ENCODE measurements at regions not wholly inside any gene's neighbourhood (a gene's known extent, or its start where the extent isn't known, plus 50 kb on each side); places are given as distances from the start of the nearest gene placed in this dataset.

DNA sequence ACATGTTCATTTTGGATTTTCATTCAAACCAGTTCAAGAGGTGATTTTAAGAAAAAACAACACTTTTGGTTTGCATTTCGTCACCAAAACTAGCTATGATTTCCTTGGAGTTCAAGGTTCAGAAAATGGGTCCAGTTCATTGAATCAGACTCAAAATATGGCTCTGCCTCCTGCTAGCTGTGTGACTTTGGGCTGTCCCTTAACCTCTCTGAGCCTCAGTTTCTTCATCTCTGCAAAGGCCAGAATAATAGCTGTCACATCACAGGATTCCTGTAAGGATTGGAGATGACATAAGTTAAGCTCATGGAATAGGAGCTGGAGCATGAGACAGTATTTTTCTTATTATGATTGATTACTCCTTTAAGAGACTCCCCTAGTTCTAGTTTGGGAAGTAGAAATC, 147.8 kb upstream of the SMIM23 start:
- Histone ChIP-seq H3K4me3 (no peak overlapping the region), H3K79me2 (ENCODE audit: low read depth) (no peaks in the 10 kb centered on the region), H3F3A (ENCODE audit: insufficient read depth, low read depth) (peaks cover 15% of the 10 kb centered on the region; the same call in 1 of the 2 replicates), H3K27me3 (ENCODE audit: insufficient read depth, low read depth) (no peaks in the 10 kb centered on the region), H3K27ac (no peak overlapping the region), H3K36me3 (ENCODE audit: low read depth) (no peaks in the 10 kb centered on the region), H4K20me1 (ENCODE audit: insufficient read depth) (no peaks in the 10 kb centered on the region), H3K4me2 (no peak overlapping the region), H2AFZ (no peak overlapping the region), H3K9me3 (ENCODE audit: insufficient read depth, low read depth) (no peaks in the 10 kb centered on the region), H3K4me1 (replicated peaks; ENCODE audit: insufficient read depth) (peaks cover 17% of the 10 kb centered on the region), H3K9me2 (ENCODE audit: insufficient read depth) (no peaks in the 10 kb centered on the region)
- no peak for DNase-seq
- ChIA-PET CTCF (interaction anchor here (0.5 kb wide), 1 partner anchor 251 kb away, joined by 3 read pairs; no protein-coding TSS in a partner anchor), POLR2A (ENCODE audit: unreplicated experiment) (no interaction called here)
- no peak for TF ChIP-seq EZH2 (IDR thresholded peaks at IDR 0.05; ENCODE audit: low read depth)
- TF ChIP-seq, protein P1, sequence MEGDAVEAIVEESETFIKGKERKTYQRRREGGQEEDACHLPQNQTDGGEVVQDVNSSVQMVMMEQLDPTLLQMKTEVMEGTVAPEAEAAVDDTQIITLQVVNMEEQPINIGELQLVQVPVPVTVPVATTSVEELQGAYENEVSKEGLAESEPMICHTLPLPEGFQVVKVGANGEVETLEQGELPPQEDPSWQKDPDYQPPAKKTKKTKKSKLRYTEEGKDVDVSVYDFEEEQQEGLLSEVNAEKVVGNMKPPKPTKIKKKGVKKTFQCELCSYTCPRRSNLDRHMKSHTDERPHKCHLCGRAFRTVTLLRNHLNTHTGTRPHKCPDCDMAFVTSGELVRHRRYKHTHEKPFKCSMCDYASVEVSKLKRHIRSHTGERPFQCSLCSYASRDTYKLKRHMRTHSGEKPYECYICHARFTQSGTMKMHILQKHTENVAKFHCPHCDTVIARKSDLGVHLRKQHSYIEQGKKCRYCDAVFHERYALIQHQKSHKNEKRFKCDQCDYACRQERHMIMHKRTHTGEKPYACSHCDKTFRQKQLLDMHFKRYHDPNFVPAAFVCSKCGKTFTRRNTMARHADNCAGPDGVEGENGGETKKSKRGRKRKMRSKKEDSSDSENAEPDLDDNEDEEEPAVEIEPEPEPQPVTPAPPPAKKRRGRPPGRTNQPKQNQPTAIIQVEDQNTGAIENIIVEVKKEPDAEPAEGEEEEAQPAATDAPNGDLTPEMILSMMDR (conservative IDR thresholded peaks at IDR 0.05) = no peak
- intact Hi-C loops (cut with micrococcal nuclease; ENCODE audit: unreplicated experiment) = no loop called here
- no TSS peak for BruUV-seq (replicated peaks)

DNA sequence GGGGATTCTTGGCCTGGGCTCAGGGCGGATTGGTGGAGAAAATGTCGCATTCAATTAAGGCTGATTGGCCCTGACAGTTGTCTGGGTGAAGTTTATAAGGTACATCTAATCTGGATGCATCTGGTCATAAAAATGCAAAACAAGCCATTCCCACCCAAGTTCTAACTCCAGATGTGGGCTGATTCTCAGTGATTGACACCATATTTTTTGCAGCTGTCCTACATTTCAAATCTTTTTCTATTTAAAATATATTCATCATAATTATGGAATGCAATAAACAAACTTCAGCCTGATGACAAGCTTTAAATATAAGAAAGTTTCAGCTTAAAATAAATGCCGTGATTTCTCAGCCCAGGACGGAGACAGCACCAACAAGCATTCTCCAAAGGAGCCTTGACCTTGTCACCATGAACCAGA, 146.4 kb upstream of the SMIM23 start:
- no peak overlapping the region for H2AFZ ChIP-seq
- H3K9me2 ChIP-seq (ENCODE audit: insufficient read depth) = no peaks in the 10 kb centered on the region
- H4K20me1 ChIP-seq (ENCODE audit: insufficient read depth) = no peaks in the 10 kb centered on the region
- POLR2A ChIA-PET (ENCODE audit: unreplicated experiment) = interaction anchor here (0.6 kb wide), 1 partner anchor 23 kb away, joined by 3 read pairs; no protein-coding TSS in a partner anchor
- no peak for TF ChIP-seq EZH2 (IDR thresholded peaks at IDR 0.05; ENCODE audit: low read depth)
- TF ChIP-seq, protein P1 (conservative IDR thresholded peaks at IDR 0.05) = no peak
- no peak overlapping the region for H3K4me3 ChIP-seq
- intact Hi-C loops (cut with micrococcal nuclease; ENCODE audit: unreplicated experiment) = no loop called here
- H3K27ac ChIP-seq = no peak overlapping the region
- CTCF ChIA-PET = no interaction called here
- H3F3A ChIP-seq (ENCODE audit: insufficient read depth, low read depth) = peaks cover 6% of the 10 kb centered on the region; the same call in 1 of the 2 replicates
- DNase-seq = no peak
- H3K79me2 ChIP-seq (ENCODE audit: low read depth) = no peaks in the 10 kb centered on the region
- no peak overlapping the region for H3K4me2 ChIP-seq
- no peaks in the 10 kb centered on the region for H3K36me3 ChIP-seq (ENCODE audit: low read depth)
- H3K9me3 ChIP-seq (ENCODE audit: insufficient read depth, low read depth) = no peaks in the 10 kb centered on the region
- H3K4me1 ChIP-seq (replicated peaks; ENCODE audit: insufficient read depth) = peaks cover 6% of the 10 kb centered on the region
- no peaks in the 10 kb centered on the region for H3K27me3 ChIP-seq (ENCODE audit: insufficient read depth, low read depth)
- no TSS peak for BruUV-seq (replicated peaks)

DNA sequence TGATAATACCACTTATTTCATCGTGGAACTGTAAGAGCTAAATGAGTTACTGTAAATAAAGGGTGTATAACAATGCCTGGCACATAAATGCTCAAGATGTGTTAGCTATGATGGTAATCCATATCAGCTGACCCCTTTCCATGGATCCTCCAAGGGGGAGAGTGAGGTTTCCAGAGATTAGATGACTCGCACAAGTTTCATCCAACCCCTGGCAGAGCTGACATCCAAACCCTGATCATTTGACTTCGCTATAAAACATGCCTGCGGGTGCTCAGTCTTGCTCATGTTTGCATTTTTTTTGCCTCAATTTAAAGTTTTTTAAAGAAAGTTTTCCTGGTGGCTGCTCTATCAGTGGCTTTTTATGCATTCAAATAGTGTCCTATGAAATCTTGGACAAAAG, 145.7 kb upstream of the SMIM23 start:
- no peaks in the 10 kb centered on the region for H3K4me1 ChIP-seq (replicated peaks; ENCODE audit: insufficient read depth)
- no peaks in the 10 kb centered on the region for H3F3A ChIP-seq (ENCODE audit: insufficient read depth, low read depth)
- CTCF ChIA-PET = no interaction called here
- no peaks in the 10 kb centered on the region for H4K20me1 ChIP-seq (ENCODE audit: insufficient read depth)
- no peak for DNase-seq
- H3K27me3 ChIP-seq (ENCODE audit: insufficient read depth, low read depth) = no peaks in the 10 kb centered on the region
- H3K4me3 ChIP-seq = no peak overlapping the region
- H3K4me2 ChIP-seq = no peak overlapping the region
- no peak overlapping the region for H2AFZ ChIP-seq
- H3K79me2 ChIP-seq (ENCODE audit: low read depth) = no peaks in the 10 kb centered on the region
- no peak overlapping the region for H3K27ac ChIP-seq
- POLR2A ChIA-PET (ENCODE audit: unreplicated experiment) = no interaction called here
- H3K9me2 ChIP-seq (ENCODE audit: insufficient read depth) = no peaks in the 10 kb centered on the region
- H3K36me3 ChIP-seq (ENCODE audit: low read depth) = no peaks in the 10 kb centered on the region
- H3K9me3 ChIP-seq (ENCODE audit: insufficient read depth, low read depth) = no peaks in the 10 kb centered on the region
- TF ChIP-seq, protein P1 (conservative IDR thresholded peaks at IDR 0.05) = no peak
- no peak for TF ChIP-seq EZH2 (IDR thresholded peaks at IDR 0.05; ENCODE audit: low read depth)
- intact Hi-C loops (cut with micrococcal nuclease; ENCODE audit: unreplicated experiment) = no loop called here
- no TSS peak for BruUV-seq (replicated peaks)
